BJ (cell line): ENCODE measurements at regions not wholly inside any gene's neighbourhood (a gene's known extent, or its start where the extent isn't known, plus 50 kb on each side); places are given as distances from the start of the nearest gene placed in this dataset.
"Not testable (repeated sequence)": the region's sequence is repeated elsewhere in the genome, so short reads cannot be mapped to it uniquely, and the experiment has no call there.

Experiments
- CTCF ChIA-PET: fragments of 350-600 bp; formaldehyde crosslinking; extraction: SDS; loops from one replicate; lab custom pipeline; 2021; ENCODE audit warnings: antibody characterized with exemption, inconsistent platforms; lab: Yijun Ruan, JAX
- POLR2A ChIA-PET: fragments of 300-600 bp; sonication (Branson Sonifier 250); formaldehyde crosslinking; extraction: SDS; loops from one replicate; lab custom pipeline; 2021; ENCODE audit warnings: antibody characterized with exemption; lab: Charles Lee
- DNase-seq: peaks from one replicate; pipeline ENCODE4 v3.0.0-alpha.2; 2011; ENCODE audit warnings: low read depth
- H3K27me3 ChIP-seq: 2 replicates; pipeline ENCODE4 v1.6.0; 2011; ENCODE audit warnings: low read length; ENCODE audit not compliant: control insufficient read depth, insufficient read depth
- H3K36me3 ChIP-seq: 2 replicates; pipeline ENCODE4 v1.5.1; 2011; ENCODE audit warnings: low read length; ENCODE audit not compliant: control insufficient read depth, insufficient read depth
- H3K4me3 ChIP-seq: 2 replicates; pipeline ENCODE4 v1.5.1; 2011; ENCODE audit warnings: low read depth, mild to moderate bottlenecking, control low read depth, low read length
- CTCF ChIP-seq: IDR thresholded peaks from 2 replicates; pipeline ENCODE4 v1.5.1; 2011; ENCODE audit warnings: low read depth, mild to moderate bottlenecking, control low read depth, inconsistent platforms, low read length, moderate library complexity; ENCODE audit not compliant: insufficient read depth

- Histone ChIP-seq H3K27me3 (peaks cover 4% of the 10 kb centered on the region), H3K4me3 (no peak overlapping the region), H3K36me3 (no peaks in the 10 kb centered on the region)
- no peak for TF ChIP-seq CTCF
- no peak for DNase-seq
- CTCF ChIA-PET, result no interaction called here
- POLR2A ChIA-PET, result no interaction called here
Observed at GRCh38 chr3:198096015-198096414, 136.0 kb downstream of the LMLN start.

- peaks cover 4% of the 10 kb centered on the region for H3K27me3 ChIP-seq
- DNase-seq, result no peak
- TF ChIP-seq CTCF, result no peak
- CTCF ChIA-PET, result no interaction called here
- H3K36me3 ChIP-seq, result no peaks in the 10 kb centered on the region
- POLR2A ChIA-PET, result no interaction called here
- H3K4me3 ChIP-seq, result no peak overlapping the region
Observed at GRCh38 chr3:198097048-198097447, 137.0 kb downstream of the LMLN start.

GRCh38 chr3:198098661-198099081 lies 138.7 kb downstream of the LMLN start:
- H3K36me3 ChIP-seq, CTCF ChIA-PET, H3K4me3 ChIP-seq, H3K27me3 ChIP-seq, DNase-seq, POLR2A ChIA-PET: not testable (repeated sequence)

GRCh38 chr3:198103070-198103469 lies 143.1 kb downstream of the LMLN start:
- POLR2A ChIA-PET, H3K27me3 ChIP-seq, H3K4me3 ChIP-seq, CTCF ChIA-PET, H3K36me3 ChIP-seq, DNase-seq: not testable (repeated sequence)

GRCh38 chr3:198106265-198106664 lies 146.2 kb downstream of the LMLN start:
- TF ChIP-seq CTCF, result no peak
- POLR2A ChIA-PET, result no interaction called here
- CTCF ChIA-PET, result no interaction called here
- Histone ChIP-seq H3K4me3 (no peak overlapping the region), H3K36me3 (no peaks in the 10 kb centered on the region), H3K27me3 (peaks cover 3% of the 10 kb centered on the region)
- no peak for DNase-seq

GRCh38 chr3:198107840-198108734 lies 148.1 kb downstream of the LMLN start:
- ChIA-PET POLR2A (no interaction called here), CTCF (no interaction called here)
- H3K4me3 ChIP-seq, result no peak overlapping the region
- no peak for TF ChIP-seq CTCF
- H3K36me3 ChIP-seq, result no peaks in the 10 kb centered on the region
- H3K27me3 ChIP-seq, result peaks cover 11% of the 10 kb centered on the region
- DNase-seq, result no peak
